GM12878 (cell line): ENCODE measurements at regions not wholly inside any gene's neighbourhood (a gene's known extent, or its start where the extent isn't known, plus 50 kb on each side); places are given as distances from the start of the nearest gene placed in this dataset.

Source experiments
- BHLHE40 ChIP-seq, 2 experiments: fragments of 450-650 bp in 1 of 2; IDR thresholded peaks; 2 replicates each; pipeline ENCODE4 v1.6.1; 2011 to 2017; ENCODE audit warnings: low read depth in 2 of 2, borderline replicate concordance in 1 of 2, improper control_type of control experiment in 1 of 2, low read length in 1 of 2, mild to moderate bottlenecking in 1 of 2
- CHD1 ChIP-seq: IDR thresholded peaks from 2 replicates; pipeline ENCODE4 v1.6.1; 2012; ENCODE audit warnings: low read depth, low read length, improper control_type of control experiment
- MEF2B ChIP-seq: fragments of 450-650 bp; IDR thresholded peaks from 2 replicates; pipeline ENCODE4 v1.6.1; 2018; ENCODE audit warnings: mild to moderate bottlenecking, moderate library complexity; ENCODE audit not compliant: partially characterized antibody, poor library complexity, severe bottlenecking
- POLR2A ChIP-seq: IDR thresholded peaks from 2 replicates; pipeline ENCODE4 v1.6.1; 2011; ENCODE audit warnings: low read depth, mild to moderate bottlenecking, low read length
- RFX5 ChIP-seq: IDR thresholded peaks from 2 replicates; pipeline ENCODE4 v1.6.1; 2011; ENCODE audit warnings: low read depth, low read length, improper control_type of control experiment
- SREBF2 ChIP-seq: IDR thresholded peaks from 2 replicates; pipeline ENCODE4 v1.6.1; 2012; ENCODE audit warnings: mild to moderate bottlenecking, low read length
- TAF1 ChIP-seq: IDR thresholded peaks from 2 replicates; pipeline ENCODE4 v1.6.1; 2011; ENCODE audit warnings: mild to moderate bottlenecking, low read depth, low read length, borderline replicate concordance
- ZNF274 ChIP-seq: IDR thresholded peaks from one replicate; pipeline ENCODE4 v1.8.0; 2011; ENCODE audit not compliant: insufficient read length, insufficient read depth
- ZNF384 ChIP-seq: IDR thresholded peaks from 2 replicates; pipeline ENCODE4 v1.6.1; 2012; ENCODE audit warnings: low read depth, mild to moderate bottlenecking, low read length, improper control_type of control experiment, borderline replicate concordance
- TF ChIP-seq, protein P1 (sequence below): IDR thresholded peaks from 2 replicates; pipeline ENCODE4 v1.6.1; 2012; ENCODE audit warnings: low read depth, low read length, improper control_type of control experiment
- TF ChIP-seq, protein P2 (sequence below), 3 experiments: IDR thresholded peaks in 2 of 3; conservative IDR thresholded peaks in 1 of 3; 2 replicates each; pipeline ENCODE4 v1.5.1; 2011; ENCODE audit warnings: low read depth in 3 of 3, low read length in 3 of 3, mild to moderate bottlenecking in 3 of 3, control low read depth in 2 of 3, moderate library complexity in 2 of 3, inconsistent platforms in 1 of 3, mixed read lengths in 1 of 3; ENCODE audit not compliant: control insufficient read depth in 2 of 3, insufficient read depth in 1 of 3; ENCODE audit errors: extremely low read depth in 1 of 3
- TF ChIP-seq, protein P3 (sequence below): IDR thresholded peaks from 2 replicates; pipeline ENCODE4 v1.6.1; 2012; ENCODE audit warnings: low read depth, low read length, improper control_type of control experiment
- TF ChIP-seq, protein P4 (sequence below): fragments of 450-650 bp; IDR thresholded peaks from 2 replicates; pipeline ENCODE4 v1.6.1; 2016; ENCODE audit warnings: mild to moderate bottlenecking

DNA sequence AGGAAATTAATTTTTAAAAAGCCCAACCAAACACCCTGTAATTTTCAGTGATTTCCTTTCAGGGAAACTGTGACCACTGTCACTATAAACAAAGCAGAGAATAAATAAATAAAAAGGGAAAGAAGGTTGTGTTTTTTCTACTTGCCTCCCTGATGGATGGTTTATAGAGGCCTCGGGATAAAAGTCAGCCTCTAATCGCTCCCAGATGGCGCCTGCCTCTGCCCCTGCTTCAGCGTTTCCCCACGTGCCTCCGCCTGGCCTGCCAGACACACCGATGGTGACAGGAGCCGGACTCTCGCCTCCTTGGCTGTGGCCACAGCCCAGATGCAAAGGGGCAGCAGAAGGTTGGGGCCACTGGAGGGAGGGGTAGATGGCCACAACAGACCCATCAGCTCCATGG, 327.7 kb downstream of the CDC5L start:
- no peak for TF ChIP-seq ZNF274
- TF ChIP-seq, protein P1, sequence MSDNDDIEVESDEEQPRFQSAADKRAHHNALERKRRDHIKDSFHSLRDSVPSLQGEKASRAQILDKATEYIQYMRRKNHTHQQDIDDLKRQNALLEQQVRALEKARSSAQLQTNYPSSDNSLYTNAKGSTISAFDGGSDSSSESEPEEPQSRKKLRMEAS, result no peak
- no peak for TF ChIP-seq CHD1
- no peak for TF ChIP-seq ZNF384
- TF ChIP-seq, protein P2, sequence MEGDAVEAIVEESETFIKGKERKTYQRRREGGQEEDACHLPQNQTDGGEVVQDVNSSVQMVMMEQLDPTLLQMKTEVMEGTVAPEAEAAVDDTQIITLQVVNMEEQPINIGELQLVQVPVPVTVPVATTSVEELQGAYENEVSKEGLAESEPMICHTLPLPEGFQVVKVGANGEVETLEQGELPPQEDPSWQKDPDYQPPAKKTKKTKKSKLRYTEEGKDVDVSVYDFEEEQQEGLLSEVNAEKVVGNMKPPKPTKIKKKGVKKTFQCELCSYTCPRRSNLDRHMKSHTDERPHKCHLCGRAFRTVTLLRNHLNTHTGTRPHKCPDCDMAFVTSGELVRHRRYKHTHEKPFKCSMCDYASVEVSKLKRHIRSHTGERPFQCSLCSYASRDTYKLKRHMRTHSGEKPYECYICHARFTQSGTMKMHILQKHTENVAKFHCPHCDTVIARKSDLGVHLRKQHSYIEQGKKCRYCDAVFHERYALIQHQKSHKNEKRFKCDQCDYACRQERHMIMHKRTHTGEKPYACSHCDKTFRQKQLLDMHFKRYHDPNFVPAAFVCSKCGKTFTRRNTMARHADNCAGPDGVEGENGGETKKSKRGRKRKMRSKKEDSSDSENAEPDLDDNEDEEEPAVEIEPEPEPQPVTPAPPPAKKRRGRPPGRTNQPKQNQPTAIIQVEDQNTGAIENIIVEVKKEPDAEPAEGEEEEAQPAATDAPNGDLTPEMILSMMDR (IDR thresholded peaks at IDR 0.05 in 2 of 3, conservative IDR thresholded peaks at IDR 0.05 in 1 of 3; ENCODE audit: control insufficient read depth in 2 of 3, extremely low read depth in 1 of 3, insufficient read depth in 1 of 3, low read depth in 3 of 3, low read length in 3 of 3), result no peak
- TF ChIP-seq, protein P3, sequence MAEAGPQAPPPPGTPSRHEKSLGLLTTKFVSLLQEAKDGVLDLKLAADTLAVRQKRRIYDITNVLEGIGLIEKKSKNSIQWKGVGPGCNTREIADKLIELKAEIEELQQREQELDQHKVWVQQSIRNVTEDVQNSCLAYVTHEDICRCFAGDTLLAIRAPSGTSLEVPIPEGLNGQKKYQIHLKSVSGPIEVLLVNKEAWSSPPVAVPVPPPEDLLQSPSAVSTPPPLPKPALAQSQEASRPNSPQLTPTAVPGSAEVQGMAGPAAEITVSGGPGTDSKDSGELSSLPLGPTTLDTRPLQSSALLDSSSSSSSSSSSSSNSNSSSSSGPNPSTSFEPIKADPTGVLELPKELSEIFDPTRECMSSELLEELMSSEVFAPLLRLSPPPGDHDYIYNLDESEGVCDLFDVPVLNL, result no peak
- no peak for TF ChIP-seq SREBF2
- TF ChIP-seq TAF1, result no peak
- no peak for TF ChIP-seq MEF2B
- no peak for TF ChIP-seq BHLHE40 (IDR thresholded peaks at IDR 0.05; ENCODE audit: borderline replicate concordance in 1 of 2, low read depth in 2 of 2, low read length in 1 of 2)
- TF ChIP-seq, protein P4, sequence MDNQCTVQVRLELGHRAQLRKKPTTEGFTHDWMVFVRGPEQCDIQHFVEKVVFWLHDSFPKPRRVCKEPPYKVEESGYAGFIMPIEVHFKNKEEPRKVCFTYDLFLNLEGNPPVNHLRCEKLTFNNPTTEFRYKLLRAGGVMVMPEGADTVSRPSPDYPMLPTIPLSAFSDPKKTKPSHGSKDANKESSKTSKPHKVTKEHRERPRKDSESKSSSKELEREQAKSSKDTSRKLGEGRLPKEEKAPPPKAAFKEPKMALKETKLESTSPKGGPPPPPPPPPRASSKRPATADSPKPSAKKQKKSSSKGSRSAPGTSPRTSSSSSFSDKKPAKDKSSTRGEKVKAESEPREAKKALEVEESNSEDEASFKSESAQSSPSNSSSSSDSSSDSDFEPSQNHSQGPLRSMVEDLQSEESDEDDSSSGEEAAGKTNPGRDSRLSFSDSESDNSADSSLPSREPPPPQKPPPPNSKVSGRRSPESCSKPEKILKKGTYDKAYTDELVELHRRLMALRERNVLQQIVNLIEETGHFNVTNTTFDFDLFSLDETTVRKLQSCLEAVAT, result no peak
- TF ChIP-seq RFX5, result no peak
- TF ChIP-seq POLR2A, result no peak
